8988T (cell line): ENCODE measurements at regions not wholly inside any gene's neighbourhood (a gene's known extent, or its start where the extent isn't known, plus 50 kb on each side); places are given as distances from the start of the nearest gene placed in this dataset.

Experiments
- DNase-seq: peaks from one replicate; pipeline ENCODE4 v3.0.0; 2011

GRCh38 chr6:40740518-40740917, 153.4 kb upstream of the LRFN2 start:
- no peak for DNase-seq

GRCh38 chr6:40738551-40739193, 151.5 kb upstream of the LRFN2 start:
- no peak for DNase-seq

- no peak for DNase-seq
Observed at GRCh38 chr6:40735521-40735920, 148.4 kb upstream of the LRFN2 start.

GRCh38 chr6:40735121-40735520, 148.0 kb upstream of the LRFN2 start:
- DNase-seq, result no peak

GRCh38 chr6:40734607-40735006, 147.4 kb upstream of the LRFN2 start:
- no peak for DNase-seq

GRCh38 chr6:40733770-40734396, 146.7 kb upstream of the LRFN2 start:
- no peak for DNase-seq

- DNase-seq, result no peak
Observed at GRCh38 chr6:40733290-40733689, 146.1 kb upstream of the LRFN2 start.

GRCh38 chr6:40732878-40733277, 145.7 kb upstream of the LRFN2 start:
- no peak for DNase-seq

GRCh38 chr6:40728643-40729042, 141.5 kb upstream of the LRFN2 start:
- DNase-seq, result no peak

- DNase-seq, result no peak
Observed at GRCh38 chr6:40727271-40727670, 140.1 kb upstream of the LRFN2 start.

GRCh38 chr6:40726853-40727252, 139.7 kb upstream of the LRFN2 start:
- DNase-seq, result no peak

GRCh38 chr6:40725390-40725789, 138.2 kb upstream of the LRFN2 start:
- no peak for DNase-seq

GRCh38 chr6:40724886-40725285, 137.7 kb upstream of the LRFN2 start:
- DNase-seq, result no peak

GRCh38 chr6:40723967-40724366, 136.8 kb upstream of the LRFN2 start:
- no peak for DNase-seq

GRCh38 chr6:40722553-40723258, 135.5 kb upstream of the LRFN2 start:
- DNase-seq, result no peak

GRCh38 chr6:40722091-40722490, 134.9 kb upstream of the LRFN2 start:
- no peak for DNase-seq

GRCh38 chr6:40721271-40721952, 134.2 kb upstream of the LRFN2 start:
- DNase-seq, result no peak

GRCh38 chr6:40720375-40720748, 133.2 kb upstream of the LRFN2 start:
- no peak for DNase-seq

- no peak for DNase-seq
Observed at GRCh38 chr6:40719671-40720374, 132.7 kb upstream of the LRFN2 start.

GRCh38 chr6:40718401-40718800, 131.2 kb upstream of the LRFN2 start:
- DNase-seq, result no peak

- DNase-seq, result no peak
Observed at GRCh38 chr6:40717411-40718057, 130.4 kb upstream of the LRFN2 start.

- DNase-seq, result no peak
Observed at GRCh38 chr6:40715570-40716403, 128.6 kb upstream of the LRFN2 start.
